GM12891 (cell line): ENCODE measurements at regions not wholly inside any gene's neighbourhood (a gene's known extent, or its start where the extent isn't known, plus 50 kb on each side); places are given as distances from the start of the nearest gene placed in this dataset.
A peak's percentile ranks its signal among the peaks of the same experiment; 100 is the strongest.

Experiments
- DNase-seq: peaks from one replicate; pipeline ENCODE4 v3.0.0; 2011; ENCODE audit warnings: low spot score; ENCODE audit not compliant: insufficient read length
- FAIRE-seq: peaks from 2 replicates; lab custom pipeline; 2011; peaks lifted over from hg19 to GRCh38; lab: Jason Lieb, UNC
- PAX5 ChIP-seq: IDR thresholded peaks from 2 replicates; pipeline ENCODE4 v1.6.1; 2011; ENCODE audit warnings: low read length, moderate library complexity, mild to moderate bottlenecking; ENCODE audit not compliant: insufficient read depth, severe bottlenecking
- POLR2A ChIP-seq: IDR thresholded peaks from 2 replicates; pipeline ENCODE4 v1.6.1; 2011; ENCODE audit warnings: low read depth, low read length, control low read depth
- POLR2AphosphoS5 ChIP-seq: IDR thresholded peaks from 2 replicates; pipeline ENCODE4 v1.6.1; 2011; ENCODE audit warnings: low read depth, low read length, control low read depth
- POU2F2 ChIP-seq: IDR thresholded peaks from 2 replicates; pipeline ENCODE4 v1.6.1; 2011; ENCODE audit warnings: low read depth, mild to moderate bottlenecking, control low read depth, low read length, moderate library complexity
- SPI1 ChIP-seq: IDR thresholded peaks from 2 replicates; pipeline ENCODE4 v1.6.1; 2011; ENCODE audit warnings: low read depth, low read length, control low read depth
- TAF1 ChIP-seq: IDR thresholded peaks from 2 replicates; pipeline ENCODE4 v1.6.1; 2011; ENCODE audit warnings: low read depth, low read length, control low read depth

DNA sequence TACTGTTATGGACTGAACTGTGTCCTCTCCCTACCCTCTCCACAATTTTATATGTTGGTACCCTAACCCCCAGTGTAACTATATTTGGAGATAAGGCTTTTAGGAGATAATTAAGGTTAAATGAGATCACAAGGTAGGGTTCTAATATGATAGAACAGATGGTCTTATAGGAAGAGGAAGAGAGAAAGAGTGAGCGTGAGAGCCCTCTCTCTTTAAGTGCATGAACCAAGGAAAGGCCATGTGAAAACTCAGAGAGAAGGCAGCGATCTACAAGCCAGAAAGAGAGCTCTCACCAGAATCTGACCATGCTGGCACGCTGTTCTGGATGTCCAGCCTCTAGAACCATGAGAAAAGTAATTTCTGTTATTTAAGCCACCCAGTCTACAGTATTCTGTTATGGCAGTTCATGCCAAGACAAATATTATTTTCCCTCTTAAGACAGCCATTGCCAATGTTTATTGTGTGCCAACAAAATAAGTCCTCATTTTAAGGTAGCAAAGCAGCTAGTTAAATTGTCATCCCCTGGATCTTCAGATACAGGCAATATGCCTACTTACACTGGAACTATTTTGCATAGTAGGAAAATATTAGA lies 336.2 kb downstream of the MID1IP1 start:
- TF ChIP-seq SPI1, result peak; percentile 37; the same call in 1 of the 2 replicates
- TF ChIP-seq POLR2AphosphoS5, result no peak
- peak; percentile 82 for FAIRE-seq

GRCh38 chrX:39140581-39140980 lies 339.3 kb downstream of the MID1IP1 start:
- FAIRE-seq (no peak), DNase-seq (no peak)
- TF ChIP-seq POLR2AphosphoS5 (no peak), POLR2A (no peak), PAX5 (no peak), TAF1 (no peak), SPI1 (no peak), POU2F2 (no peak)

More for the DNA sequence above, 336.2 kb downstream of the MID1IP1 start:
- no peak for DNase-seq

DNA sequence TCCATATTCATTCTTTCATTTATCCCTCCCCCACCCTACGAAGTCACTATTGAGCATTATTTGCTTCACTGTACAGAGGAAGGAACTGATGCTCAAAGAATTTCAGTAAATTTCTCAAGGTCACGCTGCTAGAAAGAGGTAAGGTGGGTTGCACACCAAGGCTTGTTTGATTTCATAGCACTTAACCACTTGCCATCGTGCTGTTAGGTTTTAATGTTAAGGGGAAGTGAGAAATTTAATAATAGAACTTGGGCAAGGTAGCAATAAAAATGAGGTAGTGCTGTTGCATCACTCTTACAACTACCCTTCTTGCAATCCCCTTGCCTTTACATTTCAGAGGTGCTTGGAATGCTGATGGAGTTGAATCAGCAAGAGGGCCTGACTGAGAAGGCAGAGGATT lies 343.1 kb downstream of the MID1IP1 start:
- TF ChIP-seq POLR2A (no peak), SPI1 (peak; percentile 90), POLR2AphosphoS5 (no peak), PAX5 (no peak), POU2F2 (no peak), TAF1 (no peak)
- DNase-seq (no peak), FAIRE-seq (no peak)

GRCh38 chrX:39144956-39145355 lies 343.7 kb downstream of the MID1IP1 start:
- TF ChIP-seq SPI1, result peak; percentile 68
- no peak for TF ChIP-seq PAX5
- TF ChIP-seq POLR2A, result no peak
- no peak for TF ChIP-seq POLR2AphosphoS5
- no peak for TF ChIP-seq POU2F2
- TF ChIP-seq TAF1, result no peak
- DNase-seq, result no peak
- peak; percentile 96 for FAIRE-seq

- TF ChIP-seq SPI1 (no peak), POLR2A (no peak), TAF1 (no peak), POU2F2 (no peak), PAX5 (no peak), POLR2AphosphoS5 (no peak)
- FAIRE-seq, result no peak
These were observed 344.6 kb downstream of the MID1IP1 start for GRCh38 chrX:39145859-39146258.

GRCh38 chrX:39149761-39150160 lies 348.5 kb downstream of the MID1IP1 start:
- FAIRE-seq, result peak; percentile 79
- TF ChIP-seq PAX5 (no peak), POLR2A (no peak), POU2F2 (no peak), POLR2AphosphoS5 (no peak), SPI1 (no peak)
- DNase-seq, result no peak

More at GRCh38 chrX:39145859-39146258, 344.6 kb downstream of the MID1IP1 start:
- no peak for DNase-seq

DNA sequence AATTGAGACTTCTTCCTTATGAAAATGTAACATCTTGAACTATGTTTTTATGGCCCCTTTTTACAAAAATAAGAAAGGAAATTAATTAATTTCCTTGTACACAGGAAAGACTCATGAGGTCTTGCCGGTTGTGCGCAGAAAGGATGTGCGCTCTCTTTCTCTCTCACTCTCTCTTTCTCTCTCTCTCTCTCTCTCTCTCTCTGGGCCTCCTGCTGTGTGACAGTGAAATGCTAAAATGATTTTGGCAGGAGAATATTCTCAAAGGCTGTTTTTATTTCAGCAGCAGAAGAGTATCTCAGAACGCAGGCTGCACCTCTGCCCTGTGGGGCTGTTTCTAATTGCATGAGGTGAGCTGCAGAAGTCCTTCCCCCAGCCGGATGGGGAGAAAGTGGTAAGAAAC lies 349.0 kb downstream of the MID1IP1 start:
- DNase-seq (no peak), FAIRE-seq (no peak)
- TF ChIP-seq POLR2A, result no peak
- no peak for TF ChIP-seq POLR2AphosphoS5
- no peak for TF ChIP-seq PAX5
- no peak for TF ChIP-seq SPI1
- TF ChIP-seq TAF1, result no peak
- no peak for TF ChIP-seq POU2F2

DNA sequence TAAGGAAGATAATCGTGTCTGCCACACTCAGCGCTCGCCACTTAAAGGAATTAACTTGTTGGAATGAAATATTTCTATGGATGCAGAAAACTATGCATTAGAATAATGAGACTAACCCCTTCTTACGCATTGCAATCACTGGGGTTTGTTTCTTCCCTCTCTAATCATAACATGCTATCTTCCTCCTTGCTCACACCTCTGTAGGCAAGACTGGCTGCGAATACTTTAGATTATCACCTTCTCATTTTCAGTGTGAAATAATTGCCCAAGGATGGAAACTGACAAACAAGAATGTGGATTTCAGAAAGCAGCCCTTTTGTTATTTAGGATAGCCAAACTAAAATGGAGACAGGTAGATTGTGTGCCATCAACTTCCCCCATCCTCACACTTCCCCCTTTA lies 349.4 kb downstream of the MID1IP1 start:
- FAIRE-seq (peak; percentile 56), DNase-seq (no peak)
- TF ChIP-seq PAX5 (no peak), SPI1 (no peak), POLR2A (no peak), POU2F2 (no peak), TAF1 (no peak), POLR2AphosphoS5 (no peak)

DNA sequence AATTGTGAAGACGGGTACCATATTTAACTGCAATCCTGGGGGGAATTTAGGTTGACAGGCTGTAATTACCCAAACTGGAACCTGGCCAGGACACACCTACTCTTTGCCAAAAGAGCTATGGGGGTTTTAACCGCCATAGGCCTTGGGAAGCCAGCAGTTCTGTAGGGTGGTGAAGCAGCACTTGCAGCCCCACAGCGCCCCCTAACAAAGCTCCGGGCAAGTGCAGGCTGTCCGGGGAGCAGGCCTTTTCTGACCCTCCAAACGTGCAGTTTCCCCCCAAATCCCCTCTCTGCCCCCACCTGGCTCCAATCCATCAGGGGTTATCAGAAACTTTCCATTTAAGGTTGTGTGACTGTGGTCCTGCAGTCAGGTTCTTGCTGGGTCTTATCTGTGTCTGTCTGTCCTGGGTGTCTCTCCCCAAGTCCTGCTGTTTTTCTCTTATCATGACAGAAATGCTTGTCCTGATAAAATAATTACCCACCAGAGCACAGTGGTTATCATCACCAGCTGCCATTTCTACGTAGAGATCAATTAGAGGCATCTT lies 350.9 kb downstream of the MID1IP1 start:
- peak; percentile 80 for FAIRE-seq
- DNase-seq, result no peak
- TF ChIP-seq TAF1, result no peak
- no peak for TF ChIP-seq POU2F2
- TF ChIP-seq SPI1, result no peak
- TF ChIP-seq PAX5, result no peak
- TF ChIP-seq POLR2AphosphoS5, result no peak
- no peak for TF ChIP-seq POLR2A

- no peak for TF ChIP-seq PAX5
- TF ChIP-seq TAF1, result no peak
- TF ChIP-seq POU2F2, result no peak
- TF ChIP-seq POLR2AphosphoS5, result no peak
- no peak for TF ChIP-seq SPI1
- no peak for TF ChIP-seq POLR2A
- no peak for DNase-seq
- FAIRE-seq, result no peak
These were observed 354.8 kb downstream of the MID1IP1 start for GRCh38 chrX:39156051-39156450.
